ENCODE measurements at regions not wholly inside any gene's neighbourhood (a gene's known extent, or its start where the extent isn't known, plus 50 kb on each side); places are given as distances from the start of the nearest gene placed in this dataset.
"Not testable (repeated sequence)": the region's sequence is repeated elsewhere in the genome, so short reads cannot be mapped to it uniquely, and the experiment has no call there.

DNA sequence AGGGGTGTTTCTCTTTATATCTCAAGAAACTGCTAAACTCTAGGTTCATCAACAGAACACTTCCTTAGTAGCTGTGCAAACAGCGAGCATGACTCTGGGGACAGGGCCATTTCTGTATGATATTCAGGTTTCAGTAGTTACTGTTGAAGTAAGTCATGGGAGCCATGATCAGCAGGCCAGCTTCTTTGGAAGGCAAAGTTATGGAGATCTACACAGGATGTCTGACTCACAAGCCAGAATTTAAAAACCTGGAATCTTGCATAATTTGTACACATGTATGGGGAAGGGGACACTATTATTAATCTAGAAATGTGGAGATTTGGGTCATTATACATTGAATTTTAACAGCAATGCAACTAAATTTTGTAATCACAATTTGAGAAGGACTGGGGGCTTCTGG is 187.8 kb upstream of the NR3C2 start:
- no peak for DNase-seq

DNA sequence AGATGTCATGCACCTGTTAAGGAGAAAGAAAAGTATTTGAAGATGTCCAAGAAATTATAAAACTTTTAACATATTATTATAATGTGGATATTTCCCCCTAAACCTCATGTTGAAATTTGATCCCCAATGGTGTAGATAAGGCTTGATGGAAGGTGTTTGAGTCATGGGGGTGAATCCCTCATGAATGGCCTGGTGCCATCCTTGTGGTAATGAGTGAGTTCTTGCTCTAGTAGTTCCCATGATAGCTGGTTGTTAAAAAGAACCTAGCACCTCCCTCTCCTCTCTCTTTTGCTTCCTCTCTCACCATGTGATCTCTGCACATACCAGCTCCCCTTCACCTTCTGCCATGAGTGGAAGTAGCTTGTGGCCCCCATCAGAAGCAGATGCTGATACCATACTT is 176.6 kb upstream of the NR3C2 start:
- DNase-seq, result no peak

DNA sequence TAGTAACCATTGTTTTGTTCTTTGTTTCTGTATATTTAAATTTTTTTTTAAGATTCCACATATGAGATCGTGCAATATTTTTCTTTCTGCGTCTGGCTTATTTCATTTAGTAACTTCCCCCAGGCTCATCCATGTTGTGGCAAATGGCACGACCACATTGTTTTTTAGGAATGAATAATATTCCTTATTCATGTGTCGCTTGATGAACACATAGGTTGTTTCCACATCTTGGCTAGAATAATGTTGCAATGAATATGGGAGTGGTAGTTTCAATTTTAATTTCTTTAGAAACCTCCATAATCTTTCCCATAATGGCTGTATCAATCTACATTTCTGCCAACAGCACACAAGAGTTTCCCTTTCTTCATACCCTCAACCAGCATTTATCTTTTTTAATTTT is 166.8 kb upstream of the NR3C2 start:
- DNase-seq, result no peak

DNA sequence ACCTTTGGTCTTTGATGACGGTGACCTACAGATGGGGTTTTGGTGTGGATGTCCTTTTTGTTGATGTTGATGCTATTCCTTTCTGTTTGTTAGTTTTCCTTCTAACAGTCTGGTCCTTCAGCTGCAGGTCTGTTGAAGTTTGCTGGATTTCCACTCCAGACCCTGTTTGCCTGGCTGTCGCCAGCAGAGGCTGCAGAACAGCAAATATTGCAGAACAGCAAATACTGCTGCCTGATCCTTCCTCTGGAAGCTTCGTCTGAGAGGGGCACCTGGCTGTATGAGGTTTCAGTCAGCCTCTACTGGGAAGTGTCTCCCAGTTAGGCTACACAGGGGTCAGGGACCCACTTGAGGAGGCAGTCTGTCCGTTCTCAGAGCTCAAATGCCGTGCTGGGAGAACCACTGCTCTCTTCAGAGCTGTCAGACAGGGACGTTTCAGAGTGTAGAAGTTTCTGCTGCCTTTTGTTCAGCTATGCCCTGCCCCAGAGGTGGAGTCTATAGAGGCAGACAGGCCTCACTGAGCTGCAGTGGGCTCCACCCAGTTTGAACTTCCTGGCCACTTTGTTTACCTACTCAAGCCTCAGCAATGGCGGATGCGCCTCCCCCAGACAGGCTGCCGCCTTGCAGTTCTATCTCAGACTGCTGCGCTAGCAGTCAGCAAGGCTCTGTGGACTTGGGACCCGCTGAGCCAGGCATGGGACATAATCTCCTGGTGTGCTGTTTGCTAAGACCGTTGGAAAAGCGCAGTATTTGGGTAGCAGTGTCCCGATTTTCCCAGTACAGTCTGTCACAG is 156.4 kb upstream of the NR3C2 start:
- not testable (repeated sequence) for DNase-seq

DNA sequence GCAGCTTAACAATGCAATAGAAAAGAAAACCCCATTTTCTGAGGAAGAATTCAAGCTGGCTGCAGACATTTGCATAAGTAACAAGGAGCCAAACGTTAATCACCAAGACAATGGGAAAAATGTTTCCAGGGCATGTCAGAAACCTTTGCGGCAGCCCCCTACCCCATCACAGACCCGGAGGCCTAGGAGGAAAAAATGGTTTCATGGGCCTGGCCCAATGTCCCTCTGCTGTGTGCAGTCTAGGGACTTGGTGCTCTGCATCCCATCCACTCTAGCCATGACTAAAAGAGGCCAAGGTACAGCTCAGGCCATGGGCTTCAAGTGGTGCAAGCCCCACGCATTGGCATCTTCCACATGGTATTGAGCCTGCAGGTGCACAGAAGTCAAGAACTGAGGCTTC is 147.0 kb upstream of the NR3C2 start:
- no peak for DNase-seq

DNA sequence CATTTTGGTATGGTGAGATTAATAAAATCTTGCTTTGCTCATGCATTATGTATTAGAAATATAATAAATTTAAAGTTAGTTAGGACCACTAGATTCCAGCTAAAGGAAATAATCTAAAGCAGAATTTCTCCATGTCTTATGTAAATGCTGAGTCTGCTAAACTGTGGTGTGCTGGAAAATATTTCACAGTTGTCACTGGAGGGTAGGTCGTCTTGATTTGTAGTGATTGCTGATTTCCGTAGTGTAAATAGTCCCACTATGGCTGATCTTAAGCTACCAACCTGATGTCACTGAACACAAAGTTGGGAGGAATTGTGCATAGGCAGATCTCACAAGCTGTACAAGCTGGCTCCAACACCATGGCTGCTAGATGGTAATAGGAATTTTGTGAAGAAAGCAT is 133.4 kb upstream of the NR3C2 start:
- no peak for DNase-seq

DNA sequence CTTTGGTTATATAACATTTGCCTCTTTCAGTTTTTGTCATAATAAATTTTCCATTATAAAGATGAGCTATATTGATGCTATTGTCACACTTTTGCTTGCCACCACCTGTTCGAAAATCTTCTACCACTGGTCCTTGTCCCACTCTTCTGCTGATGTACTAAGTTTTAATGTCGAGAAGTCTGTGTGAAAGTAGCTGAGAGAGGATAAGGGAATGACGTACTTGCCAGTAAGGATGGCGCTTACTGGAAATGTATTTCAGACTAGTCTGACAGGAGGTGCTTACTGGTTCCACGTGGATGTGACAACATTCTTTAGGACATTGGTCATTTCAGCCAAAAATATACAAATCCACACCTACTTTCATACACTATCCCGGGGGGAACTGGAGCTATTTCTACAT is 132.7 kb upstream of the NR3C2 start:
- DNase-seq, result no peak

DNA sequence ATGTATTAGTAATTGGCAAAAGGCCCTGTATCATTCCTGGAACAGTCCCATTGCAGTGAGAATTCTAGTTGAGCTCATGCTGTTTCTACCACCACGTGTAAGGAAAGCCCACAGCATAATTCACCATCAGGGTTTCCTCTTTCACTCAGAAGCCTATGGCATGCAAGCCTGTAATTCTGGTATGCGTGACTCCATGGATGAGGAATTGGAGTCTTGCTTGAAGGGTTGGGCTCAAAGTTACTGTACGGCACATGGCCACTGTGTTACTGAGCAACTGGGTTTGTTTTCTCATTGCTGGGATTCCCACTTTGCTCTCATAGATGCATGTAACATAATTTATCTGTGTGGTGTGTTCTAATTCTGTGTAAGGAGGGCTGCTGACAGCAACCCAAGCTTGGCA is 132.3 kb upstream of the NR3C2 start:
- DNase-seq, result no peak

DNA sequence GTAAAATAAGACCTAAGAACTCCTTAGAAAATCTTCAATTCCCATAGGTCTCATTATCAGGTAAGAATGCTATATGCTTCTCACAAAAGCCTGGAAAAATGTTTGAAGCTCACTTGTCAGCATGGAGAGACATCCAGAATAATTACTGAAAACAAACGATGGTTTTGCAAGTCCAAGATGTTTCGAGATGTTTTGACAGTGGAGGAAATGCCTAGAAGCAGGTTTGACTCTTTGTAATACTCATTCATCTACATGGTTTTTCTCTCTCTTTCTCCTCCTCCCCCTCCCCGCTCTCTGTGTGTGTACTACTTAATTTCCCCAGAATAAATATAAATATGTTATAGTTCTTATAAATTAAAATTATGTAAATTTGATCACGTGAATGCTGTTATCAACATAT is 131.9 kb upstream of the NR3C2 start:
- DNase-seq, result no peak

DNA sequence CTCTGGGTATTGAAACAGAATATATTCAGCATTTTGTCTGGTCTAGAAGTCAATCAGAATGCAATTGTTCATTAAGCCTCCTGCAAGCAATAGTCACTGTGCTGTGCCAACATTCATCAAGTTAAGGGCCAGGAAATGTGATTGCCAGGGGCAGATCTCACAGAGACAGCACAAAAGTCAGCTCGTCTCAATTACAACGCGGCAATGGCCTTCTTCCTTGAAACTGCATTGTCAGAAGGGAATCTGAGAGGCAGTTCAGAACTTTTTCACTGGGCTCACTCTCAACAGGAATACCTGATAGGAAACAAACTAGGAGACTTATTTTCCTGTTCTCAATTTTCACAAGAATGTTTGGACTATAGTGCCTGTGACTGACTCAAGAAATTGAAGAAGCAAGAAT is 131.1 kb upstream of the NR3C2 start:
- no peak for DNase-seq

DNA sequence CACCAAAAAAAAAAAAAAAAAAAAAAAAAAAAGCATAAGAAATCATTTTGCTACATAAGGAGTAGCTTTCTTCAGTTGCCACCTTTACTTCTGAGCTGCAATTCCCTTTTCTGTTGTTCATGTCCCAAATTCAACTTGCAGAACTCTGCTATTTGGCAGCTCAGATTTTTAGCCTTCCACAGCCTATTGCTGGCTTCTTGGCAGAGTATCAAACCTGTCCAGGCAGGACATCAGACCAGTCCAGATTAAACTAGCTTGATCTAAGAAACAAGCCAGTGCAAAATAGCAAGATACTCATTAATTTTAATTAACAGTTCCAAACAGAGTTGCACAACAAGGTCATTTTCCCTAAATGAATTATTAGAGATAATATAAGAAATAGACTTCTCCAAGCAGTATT is 123.6 kb upstream of the NR3C2 start:
- DNase-seq, result no peak

DNA sequence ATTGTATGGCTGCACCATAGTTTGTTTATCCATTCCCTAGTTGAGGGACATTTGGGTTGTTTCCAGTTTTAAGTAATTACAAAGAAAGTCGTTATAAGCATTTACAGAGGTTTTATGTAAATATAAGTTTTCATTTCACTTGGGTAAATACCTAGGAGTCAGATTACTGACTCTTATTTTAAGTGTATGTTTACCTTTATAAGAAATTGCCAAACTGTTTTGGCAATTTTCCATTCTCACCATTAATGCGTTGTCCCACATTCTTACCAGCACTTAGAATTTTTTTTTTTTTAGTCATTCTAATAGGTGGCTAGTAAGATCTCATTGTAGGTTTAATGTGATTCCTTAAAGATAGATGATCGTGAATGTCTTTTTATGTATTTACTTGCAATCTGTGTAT is 121.5 kb upstream of the NR3C2 start:
- DNase-seq, result no peak

DNA sequence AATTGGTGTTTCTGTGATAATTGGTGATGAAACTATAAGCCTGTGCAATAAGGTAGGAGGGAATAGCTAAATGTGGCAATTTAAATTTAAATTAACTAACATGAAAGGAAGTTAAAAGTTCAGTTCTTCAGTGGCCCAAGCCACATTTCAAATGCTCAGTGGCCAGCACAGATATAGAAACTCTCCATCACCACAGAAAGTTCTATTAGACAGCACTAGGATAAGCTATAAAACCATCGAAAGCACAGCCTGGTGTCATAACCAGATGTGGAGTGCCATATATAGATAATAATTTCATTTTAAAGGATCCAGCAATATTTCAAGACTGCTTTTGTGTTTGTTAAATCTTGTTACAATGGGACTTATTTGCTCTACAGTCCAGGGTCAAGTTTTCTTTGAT is 119.3 kb upstream of the NR3C2 start:
- DNase-seq, result no peak

DNA sequence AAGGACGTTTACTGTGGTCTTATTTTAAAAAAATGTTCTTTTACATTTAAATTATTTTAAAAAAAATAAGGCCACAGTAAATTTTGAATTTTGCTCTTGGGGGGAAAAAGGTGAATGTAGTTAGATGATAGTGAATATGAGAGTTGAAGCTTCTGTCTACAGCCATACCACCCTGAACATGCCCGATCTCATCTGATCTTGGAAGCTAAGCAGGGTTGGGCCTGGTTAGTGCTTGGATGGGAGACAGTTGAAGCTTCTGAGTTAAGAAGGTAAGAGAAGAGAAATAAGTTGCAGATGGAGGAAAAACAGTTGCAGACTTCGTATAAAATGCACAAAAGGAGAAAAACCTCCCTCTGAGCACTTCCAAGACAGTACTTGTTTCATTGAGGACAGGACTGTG is 115.6 kb upstream of the NR3C2 start:
- DNase-seq, result no peak

DNA sequence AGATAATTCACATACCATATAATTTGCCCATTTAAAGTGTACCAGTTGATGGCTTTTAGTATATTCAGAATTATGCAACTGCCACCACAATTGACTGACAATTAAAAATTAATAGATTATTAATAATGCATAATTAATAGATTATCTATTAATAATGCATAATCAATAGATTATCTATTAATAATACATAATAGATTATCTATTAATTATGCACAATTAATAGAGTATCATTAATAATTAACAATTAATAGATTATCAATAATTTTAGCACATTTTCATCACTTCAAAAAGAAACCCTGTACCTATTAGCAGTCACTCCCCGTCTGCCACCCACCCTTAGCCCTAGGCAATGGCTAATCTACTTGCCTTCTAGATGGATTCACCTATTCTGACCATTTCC is 108.6 kb upstream of the NR3C2 start:
- DNase-seq, result no peak

DNA sequence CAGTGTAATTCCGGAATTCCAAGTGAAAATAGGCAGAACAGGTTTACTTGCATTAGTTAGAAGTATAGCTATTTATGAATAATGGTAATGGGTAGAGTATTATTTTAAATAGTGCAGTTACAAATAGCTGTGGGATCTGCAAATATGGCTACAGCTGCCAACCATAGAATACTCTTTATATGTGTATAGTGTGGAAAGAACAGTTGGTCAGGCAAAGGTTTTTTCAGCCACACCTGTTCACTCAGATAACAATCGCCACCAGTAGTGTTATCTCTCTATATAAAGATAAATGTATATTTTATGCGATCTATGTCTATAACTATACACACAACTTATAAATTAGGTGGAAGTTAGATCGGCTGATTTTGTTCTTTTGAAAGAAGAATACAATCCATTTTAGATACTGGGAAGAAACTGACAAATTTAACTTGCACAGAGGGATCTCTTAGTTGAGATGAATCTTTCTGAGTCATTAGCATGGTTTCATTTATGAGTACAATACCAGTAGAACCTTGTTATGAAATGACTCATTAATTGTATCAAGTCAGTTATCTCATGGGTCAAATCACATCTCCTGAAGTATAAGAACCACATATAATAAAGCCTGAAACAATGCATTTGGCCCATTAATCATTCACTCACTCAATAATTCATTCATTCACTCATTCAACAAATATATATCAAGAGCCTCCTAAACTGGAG is 100.9 kb upstream of the NR3C2 start:
- DNase-seq, result no peak

DNA sequence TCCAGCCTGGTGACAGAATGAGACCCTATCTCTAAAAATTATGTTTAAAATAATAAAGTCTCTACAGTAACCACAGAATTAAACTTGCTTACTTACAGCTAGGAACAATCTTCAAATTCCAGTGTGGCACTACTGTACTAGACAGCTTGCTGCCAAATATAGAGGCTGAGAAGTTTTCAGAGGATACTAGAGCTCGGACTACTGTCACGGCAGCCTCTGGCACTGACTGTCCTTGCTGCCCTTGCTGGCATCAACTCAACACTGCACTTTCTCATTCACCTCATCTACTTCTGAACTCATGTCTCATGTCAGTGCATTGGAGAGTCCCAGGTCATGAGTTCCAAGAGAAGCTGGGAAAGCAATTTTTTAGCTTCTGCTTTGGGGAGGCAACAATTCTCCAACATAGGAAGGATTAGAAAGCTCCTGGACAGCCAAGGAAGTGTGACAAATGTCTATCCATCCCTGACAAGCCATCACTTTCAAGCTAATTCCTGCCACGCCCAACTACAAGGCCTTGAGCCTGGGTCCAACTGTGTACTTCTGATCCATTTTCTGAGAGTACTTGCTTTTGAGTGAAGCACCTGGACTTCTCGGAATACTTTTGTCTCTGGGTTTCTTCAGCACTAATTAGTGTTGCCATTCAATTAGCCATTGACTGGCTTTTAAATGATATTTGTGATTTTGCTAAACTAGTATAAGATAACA is 98.6 kb upstream of the NR3C2 start:
- DNase-seq, result no peak

DNA sequence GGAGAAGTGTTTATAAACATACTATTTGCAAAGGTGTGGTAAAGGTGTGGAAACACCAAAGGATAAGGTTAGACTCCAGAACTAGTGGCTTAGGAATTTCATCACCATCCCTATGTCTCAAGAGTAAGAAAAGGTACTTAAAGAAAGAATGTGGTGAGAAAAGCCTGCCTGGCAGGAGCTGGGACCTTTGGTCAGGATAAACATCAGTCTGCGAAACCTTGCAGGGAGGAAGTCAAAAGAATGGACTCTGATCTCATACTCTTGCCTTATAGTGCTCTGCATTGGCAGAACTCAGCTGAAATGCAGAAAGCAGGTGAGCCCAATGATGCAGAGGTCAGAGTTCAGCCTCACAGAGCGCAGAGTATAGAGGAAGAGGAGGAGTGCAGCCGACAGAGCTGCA is 97.2 kb upstream of the NR3C2 start:
- no peak for DNase-seq

DNA sequence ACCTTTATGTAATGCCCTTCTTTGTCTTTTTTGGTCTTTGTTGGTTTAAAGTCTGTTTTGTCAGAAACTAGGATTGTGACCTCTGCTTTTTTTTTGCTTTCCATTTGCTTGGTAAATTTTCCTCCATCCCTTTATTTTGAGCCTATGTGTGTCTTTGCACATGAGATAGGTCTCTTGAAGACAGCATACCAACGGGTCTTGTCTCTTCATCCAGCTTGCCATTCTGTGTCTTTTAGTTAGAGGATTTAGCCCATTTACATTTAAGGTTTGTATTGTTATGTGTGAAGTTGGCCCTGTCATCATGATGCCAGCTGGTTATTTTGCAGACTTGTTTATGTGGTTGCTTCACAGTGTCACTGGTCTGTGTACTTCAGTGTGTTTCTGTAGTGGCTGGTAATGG is 91.6 kb upstream of the NR3C2 start:
- DNase-seq, result not testable (repeated sequence)

DNA sequence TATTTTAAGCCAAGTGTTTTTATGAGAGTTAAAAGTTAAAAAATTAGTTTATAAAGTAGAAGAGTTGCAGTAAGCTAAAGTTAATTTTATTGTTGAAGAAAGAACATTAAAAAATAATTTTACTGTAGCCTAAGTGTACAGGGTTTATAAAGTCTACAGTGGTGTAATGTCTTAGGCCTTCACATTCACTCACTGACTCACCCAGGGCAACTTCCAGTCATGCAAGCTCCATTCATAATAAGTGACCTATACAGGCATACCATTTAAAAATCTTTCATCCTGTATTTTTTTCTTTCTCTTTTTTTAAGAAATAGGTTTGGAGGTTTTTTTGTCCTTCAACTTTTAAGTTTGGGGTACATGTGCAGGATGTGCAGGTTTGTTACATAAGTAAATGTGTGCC is 87.9 kb upstream of the NR3C2 start:
- DNase-seq, result no peak

DNA sequence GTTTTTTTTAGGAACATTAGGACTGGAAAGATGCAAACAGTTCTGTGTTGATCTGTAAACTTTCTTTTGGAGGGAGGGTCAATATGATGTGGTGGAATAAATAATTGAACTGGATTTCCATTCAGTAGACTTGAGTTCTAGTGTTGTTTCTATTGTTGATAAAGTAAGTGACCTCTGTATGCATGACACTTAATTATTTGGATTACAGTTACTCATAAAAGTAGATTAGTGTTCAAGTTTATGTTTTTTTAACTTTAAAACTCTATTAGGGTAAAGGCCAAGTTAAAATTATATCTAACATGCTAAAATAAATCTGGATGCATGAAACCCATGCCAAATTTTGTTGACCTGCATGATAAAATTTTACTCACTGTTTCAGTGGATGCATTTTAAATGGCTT is 85.4 kb upstream of the NR3C2 start:
- DNase-seq, result no peak

DNA sequence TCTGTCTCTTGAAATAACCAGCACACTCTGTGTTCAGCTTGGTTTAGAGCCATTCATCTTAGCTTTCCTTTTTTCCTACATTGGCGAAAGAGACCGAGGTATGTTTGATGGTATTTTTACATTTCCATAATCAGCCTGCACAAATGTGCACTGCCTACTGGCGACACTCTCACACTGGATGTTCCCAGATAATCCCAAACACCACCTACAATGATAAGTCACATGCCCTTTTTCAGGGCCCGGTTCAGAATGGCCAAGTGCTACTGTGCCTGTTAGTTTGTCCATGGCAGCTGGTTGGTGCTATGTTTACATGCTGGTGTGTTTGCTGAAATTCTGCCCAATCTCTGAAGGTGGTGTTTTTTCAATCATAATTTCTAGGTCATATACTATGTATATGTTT is 80.8 kb upstream of the NR3C2 start:
- no peak for DNase-seq

DNA sequence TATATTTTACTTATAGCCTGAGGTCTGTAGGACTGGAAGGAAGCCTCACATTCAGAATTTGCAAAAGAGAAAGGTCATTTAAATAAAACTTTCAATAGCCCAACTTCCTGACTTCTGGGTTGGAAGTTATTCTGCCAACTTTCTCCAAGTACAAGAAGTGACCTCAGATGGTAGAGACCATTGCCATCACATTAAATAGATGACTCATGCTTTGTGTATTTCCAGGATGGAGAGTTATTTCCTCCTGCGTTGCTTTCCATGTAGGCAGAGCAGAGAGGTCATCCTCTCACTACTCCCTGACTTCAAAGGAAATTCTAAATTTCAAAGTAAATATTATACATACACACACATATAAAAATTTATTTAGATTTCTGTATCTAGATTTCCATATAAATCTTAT is 73.0 kb upstream of the NR3C2 start:
- DNase-seq, result no peak

DNA sequence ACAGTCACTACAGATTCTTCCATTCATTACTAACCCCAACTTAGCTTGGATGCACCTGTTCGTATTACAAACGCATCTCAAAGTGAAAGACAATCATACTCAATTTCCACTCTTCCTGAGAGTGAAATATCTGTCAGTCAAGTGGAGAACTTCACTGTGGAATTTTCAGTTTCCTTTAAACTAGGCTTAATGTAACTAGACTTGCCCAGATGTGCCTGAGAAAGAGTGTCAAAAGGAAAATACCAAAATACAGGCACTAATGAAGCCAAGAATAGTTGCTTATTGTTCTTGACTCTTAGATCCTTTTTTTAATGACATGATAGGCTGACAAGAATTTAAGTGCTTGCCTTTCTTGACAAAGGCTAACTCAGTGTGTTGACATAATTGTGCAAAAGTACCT is 72.4 kb upstream of the NR3C2 start:
- DNase-seq, result no peak
